ENCODE measurements at regions not wholly inside any gene's neighbourhood (a gene's known extent, or its start where the extent isn't known, plus 50 kb on each side); places are given as distances from the start of the nearest gene placed in this dataset.

DNA sequence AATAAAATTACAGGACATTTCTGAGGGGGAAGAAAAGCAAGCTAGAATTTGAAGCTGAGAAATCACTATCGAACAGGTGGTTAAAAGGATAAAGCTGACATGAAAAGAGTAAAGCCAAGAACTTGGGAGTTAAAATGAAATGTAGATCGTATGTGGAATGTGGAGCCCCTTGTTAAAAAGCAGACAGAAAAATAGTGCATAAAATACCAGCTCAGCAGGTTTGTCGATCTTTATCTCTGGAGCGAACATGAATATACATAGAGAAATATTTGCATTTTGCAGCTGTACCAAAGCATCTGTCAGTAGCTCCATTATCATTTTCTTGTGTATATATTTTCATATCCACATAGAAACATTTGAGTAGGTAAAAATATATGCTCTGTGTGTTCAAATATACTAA, 73.6 kb upstream of the CDC42BPA start:
- TF ChIP-seq, protein P1, sequence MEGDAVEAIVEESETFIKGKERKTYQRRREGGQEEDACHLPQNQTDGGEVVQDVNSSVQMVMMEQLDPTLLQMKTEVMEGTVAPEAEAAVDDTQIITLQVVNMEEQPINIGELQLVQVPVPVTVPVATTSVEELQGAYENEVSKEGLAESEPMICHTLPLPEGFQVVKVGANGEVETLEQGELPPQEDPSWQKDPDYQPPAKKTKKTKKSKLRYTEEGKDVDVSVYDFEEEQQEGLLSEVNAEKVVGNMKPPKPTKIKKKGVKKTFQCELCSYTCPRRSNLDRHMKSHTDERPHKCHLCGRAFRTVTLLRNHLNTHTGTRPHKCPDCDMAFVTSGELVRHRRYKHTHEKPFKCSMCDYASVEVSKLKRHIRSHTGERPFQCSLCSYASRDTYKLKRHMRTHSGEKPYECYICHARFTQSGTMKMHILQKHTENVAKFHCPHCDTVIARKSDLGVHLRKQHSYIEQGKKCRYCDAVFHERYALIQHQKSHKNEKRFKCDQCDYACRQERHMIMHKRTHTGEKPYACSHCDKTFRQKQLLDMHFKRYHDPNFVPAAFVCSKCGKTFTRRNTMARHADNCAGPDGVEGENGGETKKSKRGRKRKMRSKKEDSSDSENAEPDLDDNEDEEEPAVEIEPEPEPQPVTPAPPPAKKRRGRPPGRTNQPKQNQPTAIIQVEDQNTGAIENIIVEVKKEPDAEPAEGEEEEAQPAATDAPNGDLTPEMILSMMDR (IDR thresholded peaks at IDR 0.05), result no peak
- TF ChIP-seq EZH2phosphoT487 (IDR thresholded peaks at IDR 0.05), result no peak
- TF ChIP-seq EZH2 (IDR thresholded peaks at IDR 0.05), result no peak

Data from neural progenitor cell (in vitro differentiated cells).